Stomach (tissue), 8 donors: ENCODE measurements at regions not wholly inside any gene's neighbourhood (a gene's known extent, or its start where the extent isn't known, plus 50 kb on each side); places are given as distances from the start of the nearest gene placed in this dataset.

Source experiments
- DNase-seq, 2 donors: peaks; one replicate each; pipeline versions ENCODE4 v3.0.0 to v3.0.0-alpha.2; 2013 to 2019
- H3K27ac ChIP-seq, 5 donors: fragments of 200-600 bp in 4 of 5; sonication (generic) in 4 of 5; one replicate each; pipeline ENCODE4 v1.5.1; 2013 to 2019; ENCODE audit warnings: mild to moderate bottlenecking in 1 of 5, moderate library complexity in 1 of 5
- H3K27me3 ChIP-seq, 3 donors: fragments of 200-600 bp; sonication (generic); one replicate each; pipeline ENCODE4 v1.5.1; 2017 to 2019; ENCODE audit warnings: mixed run types in 1 of 3
- H3K36me3 ChIP-seq, 4 donors: fragments of 200-600 bp; sonication (generic); 1 replicate in 3 of 4; 2 replicates in 1 of 4; pipeline ENCODE4 v1.5.1; 2016 to 2019
- H3K4me1 ChIP-seq, 4 donors: fragments of 200-600 bp; sonication (generic); one replicate each; pipeline ENCODE4 v1.5.1; 2016 to 2019
- H3K4me3 ChIP-seq, 4 donors: fragments of 200-600 bp; sonication (generic) in 3 of 4; one replicate each; pipeline ENCODE4 v1.5.1; 2016 to 2019; ENCODE audit warnings: mild to moderate bottlenecking in 1 of 4
- H3K9me3 ChIP-seq, 4 donors: fragments of 200-600 bp; sonication (generic); one replicate each; pipeline ENCODE4 v1.5.1; 2016 to 2019
- CTCF ChIP-seq, 7 experiments: fragments of 450-650 bp in 4 of 7; fragments of 200-600 bp in 3 of 7; sonication (generic) in 3 of 7; IDR thresholded peaks; one replicate each; pipeline ENCODE4 v1.5.1; 2016 to 2019; ENCODE audit warnings: antibody characterized with exemption in 7 of 7, control low read depth in 2 of 7, mild to moderate bottlenecking in 1 of 7
- EP300 ChIP-seq: sonication (generic); formaldehyde crosslinking; IDR thresholded peaks from one replicate; pipeline ENCODE4 v1.6.1; 2017; ENCODE audit warnings: antibody characterized with exemption
- POLR2A ChIP-seq, 4 donors: fragments of 450-650 bp; IDR thresholded peaks; one replicate each; pipeline ENCODE4 v1.6.1; 2016; ENCODE audit warnings: antibody characterized with exemption in 4 of 4, control low read depth in 2 of 4, mild to moderate bottlenecking in 1 of 4, moderate library complexity in 1 of 4
- POLR2AphosphoS5 ChIP-seq, 3 donors: sonication (generic); formaldehyde crosslinking; IDR thresholded peaks; one replicate each; pipeline ENCODE4 v1.6.1; 2016; ENCODE audit warnings: antibody characterized with exemption in 3 of 3
- WGBS, 5 donors: extraction: QIAGEN DNeasy Blood & Tissue Kit in 3 of 5; methylation state at CpG; one replicate each; pipeline versions ENCODE4 v1.1.5 to v1.1.7; 2013 to 2018; 5-methylcytosine and 5-hydroxymethylcytosine counted together
- intact Hi-C: fragments of 100-400 bp; cut with DNase I; formaldehyde crosslinking; loops from one replicate; pipeline ENCODE4 v1.15.1; 2023; ENCODE audit warnings: low total_unique reads
- donor health status: healthy with polysubstance abuse.
- donor health status: Bipolar disorder and iron deficiency.
- donor health status: healthy.

GRCh38 chr15:85954586-85954985 is 125.1 kb upstream of the AGBL1 start:
- DNase-seq: no peak
- Histone ChIP-seq H3K4me3 (no peak overlapping the region), H3K27ac (no peak overlapping the region), H3K36me3 (no peaks in the 10 kb centered on the region), H3K27me3 (no peaks in the 10 kb centered on the region), H3K4me1 (no peaks in the 10 kb centered on the region), H3K9me3 (no peaks in the 10 kb centered on the region)
- WGBS, 5 donors: 15 to 63% (median 33%) methylated on average over 1 of the region's 1 CpG
- intact Hi-C loops: no loop called here
- TF ChIP-seq CTCF (IDR thresholded peaks at IDR 0.05) (no peak), POLR2AphosphoS5 (IDR thresholded peaks at IDR 0.05) (no peak), EP300 (no peak), POLR2A (IDR thresholded peaks at IDR 0.05) (no peak)

GRCh38 chr15:85955501-85956391 is 123.9 kb upstream of the AGBL1 start:
- 75 to 84% (median 81%) methylated on average over 3 of the region's 3 CpGs for whole genome bisulfite sequencing, 5 donors
- Histone ChIP-seq H3K27me3 (no peaks in the 10 kb centered on the region), H3K9me3 (no peaks in the 10 kb centered on the region), H3K4me1 (no peaks in the 10 kb centered on the region), H3K27ac (no peak overlapping the region), H3K4me3 (no peak overlapping the region), H3K36me3 (no peaks in the 10 kb centered on the region)
- DNase-seq: no peak
- no peak for TF ChIP-seq CTCF (IDR thresholded peaks at IDR 0.05)
- no peak for TF ChIP-seq POLR2AphosphoS5 (IDR thresholded peaks at IDR 0.05)
- TF ChIP-seq POLR2A (IDR thresholded peaks at IDR 0.05): no peak
- TF ChIP-seq EP300: no peak
- intact Hi-C loops: no loop called here

GRCh38 chr15:85956532-85957275 is 123.0 kb upstream of the AGBL1 start:
- Histone ChIP-seq H3K27ac (no peak overlapping the region), H3K9me3 (no peaks in the 10 kb centered on the region), H3K4me1 (no peaks in the 10 kb centered on the region), H3K27me3 (no peaks in the 10 kb centered on the region), H3K36me3 (no peaks in the 10 kb centered on the region), H3K4me3 (no peak overlapping the region)
- WGBS, 5 donors: 69 to 87% (median 72%) methylated on average over 2 of the region's 2 CpGs
- no peak for DNase-seq
- TF ChIP-seq POLR2A (IDR thresholded peaks at IDR 0.05) (no peak), EP300 (no peak), POLR2AphosphoS5 (IDR thresholded peaks at IDR 0.05) (no peak), CTCF (IDR thresholded peaks at IDR 0.05) (no peak)
- intact Hi-C loops: no loop called here

- TF ChIP-seq EP300 (no peak), POLR2AphosphoS5 (IDR thresholded peaks at IDR 0.05) (no peak), CTCF (IDR thresholded peaks at IDR 0.05) (no peak), POLR2A (IDR thresholded peaks at IDR 0.05) (no peak)
- Histone ChIP-seq H3K9me3 (no peaks in the 10 kb centered on the region), H3K4me1 (no peaks in the 10 kb centered on the region), H3K27me3 (no peaks in the 10 kb centered on the region), H3K27ac (no peak overlapping the region), H3K4me3 (no peak overlapping the region), H3K36me3 (no peaks in the 10 kb centered on the region)
- 81 to 93% (median 88%) methylated on average over 4 of the region's 4 CpGs for WGBS, 5 donors
- DNase-seq: no peak
- intact Hi-C loops: no loop called here
These were observed 120.1 kb upstream of the AGBL1 start for GRCh38 chr15:85959611-85960010.
